Liver (tissue), 3 donors: ENCODE measurements at regions not wholly inside any gene's neighbourhood (a gene's known extent, or its start where the extent isn't known, plus 50 kb on each side); places are given as distances from the start of the nearest gene placed in this dataset.

Source experiments
- GABPA ChIP-seq, 2 donors: IDR thresholded peaks in 1 of 2; conservative IDR thresholded peaks in 1 of 2; 2 replicates each; pipeline ENCODE4 v1.6.1; 2016; ENCODE audit warnings: antibody characterized with exemption in 2 of 2, mild to moderate bottlenecking in 1 of 2, moderate library complexity in 1 of 2
- JUND ChIP-seq, 2 donors: IDR thresholded peaks; 2 replicates each; pipeline ENCODE4 v1.6.1; 2016; ENCODE audit warnings: antibody characterized with exemption in 2 of 2
- TAF1 ChIP-seq: conservative IDR thresholded peaks from 2 replicates; pipeline ENCODE4 v1.6.1; 2016; ENCODE audit warnings: antibody characterized with exemption, mild to moderate bottlenecking
- TF ChIP-seq, protein P1 (sequence below): fragments of 150-350 bp; IDR thresholded peaks from 2 replicates; pipeline ENCODE4 v1.5.1; 2017; ENCODE audit warnings: improper control_type of control experiment, low read depth, low read length; ENCODE audit not compliant: missing input control
- TF ChIP-seq, protein P2 (sequence below): IDR thresholded peaks from 2 replicates; pipeline ENCODE4 v1.6.1; 2016; ENCODE audit warnings: antibody characterized with exemption, mild to moderate bottlenecking
- TF ChIP-seq, protein P3 (sequence below): IDR thresholded peaks from 2 replicates; pipeline ENCODE4 v1.6.1; 2016; ENCODE audit warnings: antibody characterized with exemption
- donor health status: healthy.
- donor health status: healthy.

DNA sequence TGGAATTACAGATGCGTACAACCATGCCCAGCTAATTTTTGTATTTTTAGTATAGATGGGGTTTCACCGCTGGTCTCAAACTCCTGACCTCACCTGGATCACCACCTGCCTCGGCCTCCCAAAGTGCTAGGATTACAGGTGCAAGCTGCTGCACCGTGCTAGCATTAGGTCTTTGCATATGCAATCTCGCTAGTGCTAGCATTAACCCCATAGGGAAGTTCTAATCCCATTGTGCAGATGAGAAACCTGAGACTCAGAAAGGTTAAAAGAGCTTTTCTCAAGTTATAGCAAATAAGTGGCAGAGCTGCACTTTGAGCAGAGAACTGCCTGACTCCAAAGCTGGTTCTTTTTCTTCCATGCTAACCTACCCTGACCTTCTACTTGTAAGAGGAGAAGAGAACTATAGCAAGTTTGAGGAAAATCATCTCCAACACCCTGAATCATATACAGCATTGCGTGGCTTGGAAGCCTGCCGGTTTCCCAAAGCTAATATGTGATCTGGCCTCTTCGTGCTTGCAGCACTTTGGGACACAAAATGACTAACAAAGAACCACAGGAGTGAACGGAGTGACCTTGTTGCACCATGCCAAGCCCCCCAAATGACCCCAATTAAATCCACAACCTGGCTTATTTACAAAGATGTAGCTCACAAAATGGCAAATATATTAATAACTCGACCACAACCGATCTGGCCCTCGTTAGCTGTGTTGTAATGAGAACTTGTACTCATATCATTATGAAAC is 185.1 kb downstream of the TM2D1 start:
- TF ChIP-seq GABPA (IDR thresholded peaks at IDR 0.05 in 1 of 2, conservative IDR thresholded peaks at IDR 0.05 in 1 of 2) (no peak), TAF1 (no peak), JUND (IDR thresholded peaks at IDR 0.05) (no peak)
- TF ChIP-seq, protein P1, sequence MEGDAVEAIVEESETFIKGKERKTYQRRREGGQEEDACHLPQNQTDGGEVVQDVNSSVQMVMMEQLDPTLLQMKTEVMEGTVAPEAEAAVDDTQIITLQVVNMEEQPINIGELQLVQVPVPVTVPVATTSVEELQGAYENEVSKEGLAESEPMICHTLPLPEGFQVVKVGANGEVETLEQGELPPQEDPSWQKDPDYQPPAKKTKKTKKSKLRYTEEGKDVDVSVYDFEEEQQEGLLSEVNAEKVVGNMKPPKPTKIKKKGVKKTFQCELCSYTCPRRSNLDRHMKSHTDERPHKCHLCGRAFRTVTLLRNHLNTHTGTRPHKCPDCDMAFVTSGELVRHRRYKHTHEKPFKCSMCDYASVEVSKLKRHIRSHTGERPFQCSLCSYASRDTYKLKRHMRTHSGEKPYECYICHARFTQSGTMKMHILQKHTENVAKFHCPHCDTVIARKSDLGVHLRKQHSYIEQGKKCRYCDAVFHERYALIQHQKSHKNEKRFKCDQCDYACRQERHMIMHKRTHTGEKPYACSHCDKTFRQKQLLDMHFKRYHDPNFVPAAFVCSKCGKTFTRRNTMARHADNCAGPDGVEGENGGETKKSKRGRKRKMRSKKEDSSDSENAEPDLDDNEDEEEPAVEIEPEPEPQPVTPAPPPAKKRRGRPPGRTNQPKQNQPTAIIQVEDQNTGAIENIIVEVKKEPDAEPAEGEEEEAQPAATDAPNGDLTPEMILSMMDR: no peak
- TF ChIP-seq, protein P2, sequence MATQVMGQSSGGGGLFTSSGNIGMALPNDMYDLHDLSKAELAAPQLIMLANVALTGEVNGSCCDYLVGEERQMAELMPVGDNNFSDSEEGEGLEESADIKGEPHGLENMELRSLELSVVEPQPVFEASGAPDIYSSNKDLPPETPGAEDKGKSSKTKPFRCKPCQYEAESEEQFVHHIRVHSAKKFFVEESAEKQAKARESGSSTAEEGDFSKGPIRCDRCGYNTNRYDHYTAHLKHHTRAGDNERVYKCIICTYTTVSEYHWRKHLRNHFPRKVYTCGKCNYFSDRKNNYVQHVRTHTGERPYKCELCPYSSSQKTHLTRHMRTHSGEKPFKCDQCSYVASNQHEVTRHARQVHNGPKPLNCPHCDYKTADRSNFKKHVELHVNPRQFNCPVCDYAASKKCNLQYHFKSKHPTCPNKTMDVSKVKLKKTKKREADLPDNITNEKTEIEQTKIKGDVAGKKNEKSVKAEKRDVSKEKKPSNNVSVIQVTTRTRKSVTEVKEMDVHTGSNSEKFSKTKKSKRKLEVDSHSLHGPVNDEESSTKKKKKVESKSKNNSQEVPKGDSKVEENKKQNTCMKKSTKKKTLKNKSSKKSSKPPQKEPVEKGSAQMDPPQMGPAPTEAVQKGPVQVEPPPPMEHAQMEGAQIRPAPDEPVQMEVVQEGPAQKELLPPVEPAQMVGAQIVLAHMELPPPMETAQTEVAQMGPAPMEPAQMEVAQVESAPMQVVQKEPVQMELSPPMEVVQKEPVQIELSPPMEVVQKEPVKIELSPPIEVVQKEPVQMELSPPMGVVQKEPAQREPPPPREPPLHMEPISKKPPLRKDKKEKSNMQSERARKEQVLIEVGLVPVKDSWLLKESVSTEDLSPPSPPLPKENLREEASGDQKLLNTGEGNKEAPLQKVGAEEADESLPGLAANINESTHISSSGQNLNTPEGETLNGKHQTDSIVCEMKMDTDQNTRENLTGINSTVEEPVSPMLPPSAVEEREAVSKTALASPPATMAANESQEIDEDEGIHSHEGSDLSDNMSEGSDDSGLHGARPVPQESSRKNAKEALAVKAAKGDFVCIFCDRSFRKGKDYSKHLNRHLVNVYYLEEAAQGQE: no peak
- TF ChIP-seq, protein P3, sequence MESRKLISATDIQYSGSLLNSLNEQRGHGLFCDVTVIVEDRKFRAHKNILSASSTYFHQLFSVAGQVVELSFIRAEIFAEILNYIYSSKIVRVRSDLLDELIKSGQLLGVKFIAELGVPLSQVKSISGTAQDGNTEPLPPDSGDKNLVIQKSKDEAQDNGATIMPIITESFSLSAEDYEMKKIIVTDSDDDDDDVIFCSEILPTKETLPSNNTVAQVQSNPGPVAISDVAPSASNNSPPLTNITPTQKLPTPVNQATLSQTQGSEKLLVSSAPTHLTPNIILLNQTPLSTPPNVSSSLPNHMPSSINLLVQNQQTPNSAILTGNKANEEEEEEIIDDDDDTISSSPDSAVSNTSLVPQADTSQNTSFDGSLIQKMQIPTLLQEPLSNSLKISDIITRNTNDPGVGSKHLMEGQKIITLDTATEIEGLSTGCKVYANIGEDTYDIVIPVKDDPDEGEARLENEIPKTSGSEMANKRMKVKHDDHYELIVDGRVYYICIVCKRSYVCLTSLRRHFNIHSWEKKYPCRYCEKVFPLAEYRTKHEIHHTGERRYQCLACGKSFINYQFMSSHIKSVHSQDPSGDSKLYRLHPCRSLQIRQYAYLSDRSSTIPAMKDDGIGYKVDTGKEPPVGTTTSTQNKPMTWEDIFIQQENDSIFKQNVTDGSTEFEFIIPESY: no peak
